GM18858 (cell line): ENCODE measurements at regions not wholly inside any gene's neighbourhood (a gene's known extent, or its start where the extent isn't known, plus 50 kb on each side); places are given as distances from the start of the nearest gene placed in this dataset.
"Not testable (repeated sequence)": the region's sequence is repeated elsewhere in the genome, so short reads cannot be mapped to it uniquely, and the experiment has no call there.

Experiments used
- ATAC-seq: cut with Tn5 transposase; IDR thresholded peaks from one replicate; pipeline ENCODE4 v1.9.1; 2021; ENCODE audit not compliant: unreplicated experiment

- no peak for ATAC-seq
Observed at GRCh38 chr12:115813256-115813655, 464.2 kb downstream of the MED13L start.

- ATAC-seq: no peak
Observed at GRCh38 chr12:115811929-115812328, 465.6 kb downstream of the MED13L start.

- no peak for ATAC-seq
Observed at GRCh38 chr12:115811045-115811444, 466.4 kb downstream of the MED13L start.

- no peak for ATAC-seq
Observed at GRCh38 chr12:115810122-115810901, 467.2 kb downstream of the MED13L start.

DNA sequence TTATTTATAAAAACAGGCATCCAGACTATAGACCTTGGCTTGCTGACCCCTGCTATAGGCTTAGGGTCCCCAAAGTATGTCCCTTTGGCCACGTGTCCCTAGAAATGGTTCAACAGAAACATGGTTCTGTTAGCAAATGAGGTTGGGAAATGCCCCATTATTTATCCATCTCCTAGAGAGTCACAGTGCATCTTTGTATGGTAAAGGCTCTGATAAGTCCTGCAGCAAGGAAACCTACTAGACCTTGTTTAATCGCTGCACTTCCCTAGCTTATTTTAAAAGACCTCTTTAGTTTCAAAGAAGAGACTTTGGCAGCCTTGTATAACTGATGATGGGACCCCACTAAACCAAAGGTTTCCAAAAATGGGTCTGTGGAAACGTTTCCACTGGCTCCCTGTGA lies 471.5 kb downstream of the MED13L start:
- ATAC-seq: no peak

- no peak for ATAC-seq
Observed at GRCh38 chr12:115802767-115803166, 474.7 kb downstream of the MED13L start.

- no peak for ATAC-seq
Observed at GRCh38 chr12:115801871-115802270, 475.6 kb downstream of the MED13L start.

DNA sequence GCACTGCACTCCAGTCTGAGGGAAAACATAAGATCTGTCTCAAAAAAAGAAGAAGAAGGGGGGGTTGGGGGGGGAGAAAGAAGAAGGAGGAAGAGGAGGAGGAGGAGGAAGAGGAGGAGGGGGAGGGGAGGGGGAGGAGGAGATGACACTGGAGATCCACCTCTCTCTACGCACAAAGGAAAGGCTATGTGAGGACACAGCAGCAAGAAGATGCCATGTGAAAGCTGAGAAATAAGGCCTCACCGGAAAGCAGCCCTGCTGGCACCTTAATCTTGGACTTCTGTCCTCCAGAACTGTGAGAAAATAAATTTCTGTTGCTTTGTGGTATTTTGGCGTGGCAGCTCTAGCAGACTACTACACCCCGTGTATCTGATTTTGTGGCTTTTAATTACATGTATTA lies 477.9 kb downstream of the MED13L start:
- no peak for ATAC-seq

GRCh38 chr12:115798309-115798917 lies 479.1 kb downstream of the MED13L start:
- no peak for ATAC-seq

DNA sequence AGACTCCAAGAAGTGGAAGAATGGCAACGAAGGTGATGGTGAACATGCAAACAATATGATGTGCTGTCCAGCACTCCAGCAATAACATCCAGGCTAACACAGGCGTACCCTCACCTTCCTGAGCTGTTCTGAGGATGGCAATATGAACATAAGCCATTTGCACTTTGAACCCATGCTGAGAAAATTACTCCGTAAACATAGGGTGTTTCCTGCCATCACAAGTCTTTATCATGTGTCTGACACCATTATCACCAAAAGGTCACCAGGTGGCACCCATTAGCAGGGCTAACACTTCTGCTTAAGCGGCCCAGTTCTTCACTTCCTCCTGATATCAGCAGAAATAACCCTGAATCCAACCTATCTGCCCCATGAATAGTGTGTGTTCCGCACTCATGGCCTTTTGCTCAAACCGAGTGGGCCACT lies 482.8 kb downstream of the MED13L start:
- ATAC-seq: no peak

- no peak for ATAC-seq
Observed at GRCh38 chr12:115791331-115791730, 486.2 kb downstream of the MED13L start.

- no peak for ATAC-seq
Observed at GRCh38 chr12:115790526-115790925, 487.0 kb downstream of the MED13L start.

DNA sequence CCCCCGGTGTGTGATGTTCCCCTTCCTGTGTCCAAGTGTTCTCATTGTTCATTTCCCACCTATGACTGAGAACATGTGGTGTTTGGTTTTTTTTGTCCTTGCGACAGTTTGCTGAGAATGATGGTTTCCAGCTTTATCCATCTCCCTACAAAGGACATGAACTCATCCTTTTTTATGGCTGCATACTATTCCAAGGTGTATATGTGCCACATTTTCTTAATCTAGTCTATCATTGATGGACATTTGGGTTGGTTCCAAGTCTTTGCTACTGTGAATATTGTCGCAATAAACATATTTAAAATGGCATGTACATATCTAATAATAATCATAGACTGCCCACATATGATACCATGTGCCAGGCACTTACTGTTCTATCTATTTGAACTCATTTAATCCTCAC lies 491.0 kb downstream of the MED13L start:
- not testable (repeated sequence) for ATAC-seq

GRCh38 chr12:115785548-115785947 lies 491.9 kb downstream of the MED13L start:
- no peak for ATAC-seq

GRCh38 chr12:115776399-115776798 lies 501.1 kb downstream of the MED13L start:
- no peak for ATAC-seq

DNA sequence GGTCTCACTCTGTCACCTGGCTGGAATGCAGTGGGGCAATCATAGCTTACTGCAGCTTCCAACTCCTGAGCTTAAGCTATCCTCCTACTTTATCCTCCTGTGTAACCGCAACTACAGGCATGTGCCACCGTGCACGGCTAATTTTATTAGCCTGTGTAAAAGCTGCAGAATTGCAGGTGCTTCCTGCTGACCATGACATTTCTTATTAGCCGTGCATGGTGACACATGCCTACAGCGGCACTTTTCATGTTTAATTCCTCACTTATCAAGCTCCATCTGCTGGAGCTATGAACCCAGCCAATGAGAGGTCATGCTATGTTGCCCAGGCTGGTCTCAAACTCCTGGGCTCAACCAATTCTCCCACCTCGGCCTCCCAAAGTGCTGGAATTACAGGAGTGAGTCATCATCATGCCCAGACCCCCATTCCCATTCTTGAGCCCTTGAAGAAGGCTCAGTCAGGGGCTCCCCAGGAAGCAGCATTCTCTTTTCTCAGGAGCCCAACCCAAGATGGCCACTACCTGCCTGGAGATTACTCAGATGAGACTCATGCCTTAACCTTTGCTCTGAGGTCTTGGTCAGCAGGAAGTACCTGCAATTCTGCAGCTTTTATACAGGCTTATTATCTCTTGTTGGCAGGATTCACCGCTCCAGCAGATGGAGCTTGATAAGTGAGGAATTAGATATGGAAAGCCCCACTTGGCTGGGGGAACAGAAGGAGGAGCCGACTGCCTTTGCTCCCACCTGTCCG lies 503.2 kb downstream of the MED13L start:
- ATAC-seq: no peak

DNA sequence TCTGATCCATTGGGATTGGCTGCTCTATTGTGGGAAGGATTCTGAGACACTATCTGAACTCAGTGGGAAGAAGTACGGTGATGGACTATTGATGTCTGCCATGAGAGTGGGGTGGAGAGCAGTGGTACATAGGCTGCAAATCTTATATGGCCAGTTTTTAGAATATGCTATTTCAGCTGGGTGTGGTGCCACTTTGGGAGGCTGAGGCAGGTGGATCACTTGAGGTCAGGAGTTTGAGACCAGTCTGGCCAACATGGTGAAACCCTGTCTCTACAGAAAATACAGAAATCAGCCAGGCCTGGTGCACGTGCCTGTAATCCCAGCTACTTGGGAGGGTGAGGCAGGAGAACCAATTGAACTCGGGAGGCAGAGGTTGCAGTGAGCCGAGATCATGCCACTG lies 505.9 kb downstream of the MED13L start:
- no peak for ATAC-seq

- ATAC-seq: no peak
Observed at GRCh38 chr12:115771065-115771464, 506.4 kb downstream of the MED13L start.

GRCh38 chr12:115770643-115771042 lies 506.9 kb downstream of the MED13L start:
- no peak for ATAC-seq

DNA sequence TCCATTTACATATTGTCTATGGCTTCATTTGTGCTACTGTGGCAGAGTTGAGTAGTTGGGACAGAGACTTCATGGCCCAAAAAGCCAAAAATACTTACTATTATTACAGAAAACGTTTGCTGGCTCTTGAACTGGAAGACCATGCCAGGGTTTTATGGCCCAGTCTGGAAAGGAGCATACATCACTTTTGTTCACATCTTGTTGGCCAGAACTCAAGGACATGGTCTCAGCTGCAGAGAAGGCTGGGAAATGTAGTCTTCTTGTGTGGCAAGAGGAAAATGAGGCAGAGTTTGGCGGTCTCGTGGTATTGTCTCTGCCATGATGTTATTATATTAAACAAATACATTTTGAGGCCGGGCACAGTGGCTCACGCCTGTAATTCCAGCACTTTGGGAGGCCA lies 509.6 kb downstream of the MED13L start:
- no peak for ATAC-seq

DNA sequence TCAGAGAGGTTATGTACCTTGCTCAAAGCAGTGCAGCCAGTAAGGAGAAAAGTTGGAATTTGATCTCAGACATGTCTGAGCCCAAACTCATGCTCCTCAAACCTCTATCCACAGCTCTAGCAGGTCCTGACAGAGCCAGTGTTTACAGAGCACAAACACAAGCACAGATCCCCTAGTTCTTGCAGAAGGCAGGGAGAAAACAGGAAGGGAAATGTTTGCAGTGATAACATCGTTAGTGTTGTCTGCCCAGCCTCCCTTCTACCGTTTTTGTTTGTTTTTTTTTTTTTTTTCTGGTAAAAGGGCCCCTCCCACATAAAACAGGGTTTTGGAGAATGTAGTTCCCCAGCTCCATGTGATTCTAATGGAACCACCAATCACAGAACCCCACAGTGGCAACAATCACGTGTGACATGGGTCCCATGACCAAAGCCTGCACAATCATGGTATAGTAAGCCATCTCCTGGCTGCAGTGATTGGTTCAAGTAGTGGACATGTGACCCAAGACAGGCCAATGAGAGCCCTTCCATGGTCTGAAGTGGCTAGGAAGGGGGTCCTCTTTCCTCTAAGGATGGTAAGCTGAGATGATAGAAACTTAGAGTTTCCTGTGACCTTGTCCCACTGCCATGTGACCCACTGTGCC lies 513.4 kb downstream of the MED13L start:
- no peak for ATAC-seq
